ENCODE measurements at regions not wholly inside any gene's neighbourhood (a gene's known extent, or its start where the extent isn't known, plus 50 kb on each side); places are given as distances from the start of the nearest gene placed in this dataset.

GRCh38 chr4:173935622-173936405 lies 347.7 kb downstream of the FBXO8 start:
- TF ChIP-seq TAF1 (IDR thresholded peaks at IDR 0.05; ENCODE audit: borderline replicate concordance, insufficient read depth, low read length) (no peak), POLR2AphosphoS5 (IDR thresholded peaks at IDR 0.05; ENCODE audit: low read depth, low read length) (no peak), SIN3A (IDR thresholded peaks at IDR 0.05; ENCODE audit: borderline replicate concordance, insufficient read depth, low read length) (no peak), REST (IDR thresholded peaks at IDR 0.05; ENCODE audit: insufficient read depth in 1 of 2, low read depth in 2 of 2, low read length in 2 of 2) (no peak), FOXP2 (optimal IDR thresholded peaks at IDR 0.05; ENCODE audit: borderline replicate concordance, extremely low read depth, extremely low read length, insufficient read depth) (no peak)

- TF ChIP-seq TAF1 (IDR thresholded peaks at IDR 0.05; ENCODE audit: borderline replicate concordance, insufficient read depth, low read length) (no peak), POLR2AphosphoS5 (IDR thresholded peaks at IDR 0.05; ENCODE audit: low read depth, low read length) (no peak)
Measured at GRCh38 chr4:173934933-173935620, 348.4 kb downstream of the FBXO8 start.

- TF ChIP-seq TAF1 (IDR thresholded peaks at IDR 0.05; ENCODE audit: borderline replicate concordance, insufficient read depth, low read length) (no peak), FOXP2 (optimal IDR thresholded peaks at IDR 0.05; ENCODE audit: borderline replicate concordance, extremely low read depth, extremely low read length, insufficient read depth) (no peak), REST (IDR thresholded peaks at IDR 0.05; ENCODE audit: insufficient read depth in 1 of 2, low read depth in 2 of 2, low read length in 2 of 2) (no peak), SIN3A (IDR thresholded peaks at IDR 0.05; ENCODE audit: borderline replicate concordance, insufficient read depth, low read length) (no peak), POLR2AphosphoS5 (IDR thresholded peaks at IDR 0.05; ENCODE audit: low read depth, low read length) (no peak)
Measured at GRCh38 chr4:173934201-173934600, 349.3 kb downstream of the FBXO8 start.

GRCh38 chr4:173932701-173933100 lies 350.8 kb downstream of the FBXO8 start:
- TF ChIP-seq REST (IDR thresholded peaks at IDR 0.05; ENCODE audit: insufficient read depth in 1 of 2, low read depth in 2 of 2, low read length in 2 of 2) (no peak), POLR2AphosphoS5 (IDR thresholded peaks at IDR 0.05; ENCODE audit: low read depth, low read length) (no peak), SIN3A (IDR thresholded peaks at IDR 0.05; ENCODE audit: borderline replicate concordance, insufficient read depth, low read length) (no peak), TAF1 (IDR thresholded peaks at IDR 0.05; ENCODE audit: borderline replicate concordance, insufficient read depth, low read length) (no peak), FOXP2 (optimal IDR thresholded peaks at IDR 0.05; ENCODE audit: borderline replicate concordance, extremely low read depth, extremely low read length, insufficient read depth) (no peak)

- TF ChIP-seq SIN3A (IDR thresholded peaks at IDR 0.05; ENCODE audit: borderline replicate concordance, insufficient read depth, low read length) (no peak), FOXP2 (optimal IDR thresholded peaks at IDR 0.05; ENCODE audit: borderline replicate concordance, extremely low read depth, extremely low read length, insufficient read depth) (no peak), TAF1 (IDR thresholded peaks at IDR 0.05; ENCODE audit: borderline replicate concordance, insufficient read depth, low read length) (no peak), REST (IDR thresholded peaks at IDR 0.05; ENCODE audit: insufficient read depth in 1 of 2, low read depth in 2 of 2, low read length in 2 of 2) (no peak), POLR2AphosphoS5 (IDR thresholded peaks at IDR 0.05; ENCODE audit: low read depth, low read length) (no peak)
Measured at GRCh38 chr4:173930329-173930967, 353.0 kb downstream of the FBXO8 start.

Data from PFSK-1 (cell line).